CD4-positive, alpha-beta T cell (primary cell): ENCODE measurements at regions not wholly inside any gene's neighbourhood (a gene's known extent, or its start where the extent isn't known, plus 50 kb on each side); places are given as distances from the start of the nearest gene placed in this dataset.

ENCODE experiments used
- ATAC-seq: fragments of 200-7000 bp; cut with Tn5 transposase; one replicate; pipeline ENCODE4 v1.10.0; 2022; ENCODE audit warnings: mild to moderate bottlenecking; ENCODE audit not compliant: poor library complexity
- CTCF ChIA-PET: fragments of 350-600 bp; sonication (Branson Sonifier 250); formaldehyde crosslinking; loops from one replicate; lab custom pipeline; 2021; ENCODE audit warnings: antibody characterized with exemption, inconsistent platforms; lab: Charles Lee
- POLR2A ChIA-PET: fragments of 350-600 bp; sonication (Branson Sonifier 250); formaldehyde crosslinking; loops from one replicate; lab custom pipeline; 2021; ENCODE audit warnings: antibody characterized with exemption, inconsistent platforms; lab: Charles Lee
- DNase-seq, 14 experiments: peaks; one replicate each; pipeline ENCODE4 v3.0.0-alpha.2; 2013 to 2020; ENCODE audit warnings: mixed read lengths in 2 of 14
- H3K27ac ChIP-seq, 2 donors: one replicate each; pipeline versions ENCODE4 v1.5.1 to v1.7.0; 2013; ENCODE audit warnings: low read length in 2 of 2, low read depth in 1 of 2, mild to moderate bottlenecking in 1 of 2
- H3K27me3 ChIP-seq, 2 experiments: 1 replicate in 1 of 2; 2 replicates in 1 of 2; pipeline versions ENCODE4 v1.6.1 to v1.7.0; 2013; ENCODE audit warnings: low read length in 2 of 2, control low read depth in 1 of 2, mild to moderate bottlenecking in 1 of 2, moderate library complexity in 1 of 2; ENCODE audit not compliant: insufficient read depth in 2 of 2, control insufficient read depth in 1 of 2
- H3K36me3 ChIP-seq: one replicate; pipeline ENCODE4 v1.6.1; 2013; ENCODE audit warnings: low read length, control low read depth; ENCODE audit not compliant: insufficient read depth
- H3K4me1 ChIP-seq: one replicate; pipeline ENCODE4 v1.6.1; 2013; ENCODE audit warnings: low read length, control low read depth; ENCODE audit not compliant: insufficient read depth
- H3K4me3 ChIP-seq: one replicate; pipeline ENCODE4 v1.5.1; 2013; ENCODE audit warnings: mild to moderate bottlenecking, low read length, moderate library complexity
- H3K9me3 ChIP-seq, 2 experiments: 1 replicate in 1 of 2; 2 replicates in 1 of 2; pipeline versions ENCODE4 v1.6.1 to v1.7.0; 2013; ENCODE audit warnings: low read length in 2 of 2, mild to moderate bottlenecking in 2 of 2, control low read depth in 1 of 2, moderate library complexity in 1 of 2; ENCODE audit not compliant: control insufficient read depth in 1 of 2, insufficient read depth in 1 of 2
- H3K27ac Mint-ChIP-seq: one replicate; pipeline ENCODE4 v1.8.0; 2020; ENCODE audit warnings: mixed read lengths
- H3K27me3 Mint-ChIP-seq: one replicate; pipeline ENCODE4 v1.8.0; 2021; ENCODE audit warnings: mixed read lengths
- H3K36me3 Mint-ChIP-seq: one replicate; pipeline ENCODE4 v1.8.0; 2021; ENCODE audit warnings: low read depth, mixed read lengths
- H3K4me1 Mint-ChIP-seq: one replicate; pipeline ENCODE4 v1.8.0; 2021; ENCODE audit warnings: low read depth, mixed read lengths
- H3K4me3 Mint-ChIP-seq: one replicate; pipeline ENCODE4 v1.8.0; 2020; ENCODE audit warnings: mild to moderate bottlenecking, mixed read lengths
- H3K9me3 Mint-ChIP-seq: one replicate; pipeline ENCODE4 v1.8.0; 2020; ENCODE audit warnings: mixed read lengths
- CTCF ChIP-seq: fragments of 200-600 bp; IDR thresholded peaks from one replicate; pipeline ENCODE4 v1.8.0; 2022; ENCODE audit warnings: antibody characterized with exemption, mild to moderate bottlenecking
- intact Hi-C, 2 experiments: fragments of 100-400 bp; cut with DNase I in 1 of 2; cut with micrococcal nuclease in 1 of 2; formaldehyde crosslinking; loops; one replicate each; pipeline versions ENCODE4 v1.15.1 to v1.9.0; 2023 to 2025; cut with DNase I, micrococcal nuclease

- Mint-ChIP-seq H3K27ac (no peak overlapping the region), H3K27me3 (no peaks in the 10 kb centered on the region), H3K4me1 (no peaks in the 10 kb centered on the region), H3K36me3 (no peaks in the 10 kb centered on the region), H3K9me3 (peaks cover 5% of the 10 kb centered on the region), H3K4me3 (no peak overlapping the region)
- no peak for TF ChIP-seq CTCF
- no peak for ATAC-seq
- no peaks in the 10 kb centered on the region for H3K4me1 ChIP-seq
- no peak overlapping the region for H3K27ac ChIP-seq
- H3K4me3 ChIP-seq = no peak overlapping the region
- DNase-seq = no peak
- H3K36me3 ChIP-seq = no peaks in the 10 kb centered on the region
- intact Hi-C loops = no loop called here
- POLR2A ChIA-PET = no interaction called here
- H3K27me3 ChIP-seq = no peaks in the 10 kb centered on the region
- CTCF ChIA-PET = no interaction called here
- no peaks in the 10 kb centered on the region for H3K9me3 ChIP-seq
Observed at GRCh38 chr4:156633847-156634246, 337.8 kb downstream of the PDGFC start.

- TF ChIP-seq CTCF = no peak
- Mint-ChIP-seq H3K4me3 (no peak overlapping the region), H3K36me3 (no peaks in the 10 kb centered on the region), H3K4me1 (no peaks in the 10 kb centered on the region), H3K9me3 (peaks cover 11% of the 10 kb centered on the region), H3K27ac (no peak overlapping the region), H3K27me3 (no peaks in the 10 kb centered on the region)
- DNase-seq (no peak), ATAC-seq (no peak)
- ChIA-PET POLR2A (no interaction called here), CTCF (no interaction called here)
- H3K9me3 ChIP-seq = no peaks in the 10 kb centered on the region
- no peak overlapping the region for H3K27ac ChIP-seq
- intact Hi-C loops = no loop called here
- H3K4me1 ChIP-seq = no peaks in the 10 kb centered on the region
- no peaks in the 10 kb centered on the region for H3K27me3 ChIP-seq
- no peaks in the 10 kb centered on the region for H3K36me3 ChIP-seq
- H3K4me3 ChIP-seq = no peak overlapping the region
Observed at GRCh38 chr4:156628858-156629257, 342.7 kb downstream of the PDGFC start.

GRCh38 chr4:156623376-156623775 lies 348.2 kb downstream of the PDGFC start:
- H3K36me3 ChIP-seq = no peaks in the 10 kb centered on the region
- no peak overlapping the region for H3K4me3 ChIP-seq
- TF ChIP-seq CTCF = no peak
- Mint-ChIP-seq H3K4me1 (no peaks in the 10 kb centered on the region), H3K27me3 (no peaks in the 10 kb centered on the region), H3K36me3 (no peaks in the 10 kb centered on the region), H3K27ac (no peak overlapping the region), H3K4me3 (no peak overlapping the region), H3K9me3 (peaks cover 9% of the 10 kb centered on the region)
- CTCF ChIA-PET = no interaction called here
- no peaks in the 10 kb centered on the region for H3K9me3 ChIP-seq
- intact Hi-C loops = no loop called here
- no peaks in the 10 kb centered on the region for H3K27me3 ChIP-seq
- H3K4me1 ChIP-seq = no peaks in the 10 kb centered on the region
- H3K27ac ChIP-seq = no peak overlapping the region
- no peak for ATAC-seq
- no peak for DNase-seq
- POLR2A ChIA-PET = no interaction called here
